ENCODE measurements at regions not wholly inside any gene's neighbourhood (a gene's known extent, or its start where the extent isn't known, plus 50 kb on each side); places are given as distances from the start of the nearest gene placed in this dataset.
A peak's percentile ranks its signal among the peaks of the same experiment; 100 is the strongest.

- DNase-seq (ENCODE audit: low read depth): peak; percentile 4
- no peak overlapping the region for H3K4me3 ChIP-seq (ENCODE audit: low read depth, low read length)
- TF ChIP-seq MYC (IDR thresholded peaks at IDR 0.05; ENCODE audit: low read depth, low read length): no peak
- TF ChIP-seq, protein P1, sequence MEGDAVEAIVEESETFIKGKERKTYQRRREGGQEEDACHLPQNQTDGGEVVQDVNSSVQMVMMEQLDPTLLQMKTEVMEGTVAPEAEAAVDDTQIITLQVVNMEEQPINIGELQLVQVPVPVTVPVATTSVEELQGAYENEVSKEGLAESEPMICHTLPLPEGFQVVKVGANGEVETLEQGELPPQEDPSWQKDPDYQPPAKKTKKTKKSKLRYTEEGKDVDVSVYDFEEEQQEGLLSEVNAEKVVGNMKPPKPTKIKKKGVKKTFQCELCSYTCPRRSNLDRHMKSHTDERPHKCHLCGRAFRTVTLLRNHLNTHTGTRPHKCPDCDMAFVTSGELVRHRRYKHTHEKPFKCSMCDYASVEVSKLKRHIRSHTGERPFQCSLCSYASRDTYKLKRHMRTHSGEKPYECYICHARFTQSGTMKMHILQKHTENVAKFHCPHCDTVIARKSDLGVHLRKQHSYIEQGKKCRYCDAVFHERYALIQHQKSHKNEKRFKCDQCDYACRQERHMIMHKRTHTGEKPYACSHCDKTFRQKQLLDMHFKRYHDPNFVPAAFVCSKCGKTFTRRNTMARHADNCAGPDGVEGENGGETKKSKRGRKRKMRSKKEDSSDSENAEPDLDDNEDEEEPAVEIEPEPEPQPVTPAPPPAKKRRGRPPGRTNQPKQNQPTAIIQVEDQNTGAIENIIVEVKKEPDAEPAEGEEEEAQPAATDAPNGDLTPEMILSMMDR (IDR thresholded peaks at IDR 0.05; ENCODE audit: low read depth, low read length): peak; percentile 3
Observed at GRCh38 chrX:100512471-100512870, 72.3 kb upstream of the TNMD start.

- H3K4me3 ChIP-seq (ENCODE audit: low read depth, low read length): no peak overlapping the region
- TF ChIP-seq, protein P2, sequence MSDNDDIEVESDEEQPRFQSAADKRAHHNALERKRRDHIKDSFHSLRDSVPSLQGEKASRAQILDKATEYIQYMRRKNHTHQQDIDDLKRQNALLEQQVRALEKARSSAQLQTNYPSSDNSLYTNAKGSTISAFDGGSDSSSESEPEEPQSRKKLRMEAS (IDR thresholded peaks at IDR 0.05; ENCODE audit: low read depth, low read length): no peak
- TF ChIP-seq, protein P1 (IDR thresholded peaks at IDR 0.05; ENCODE audit: low read depth, low read length): no peak
- TF ChIP-seq POLR2A (IDR thresholded peaks at IDR 0.05; ENCODE audit: extremely low read depth, insufficient read length): no peak
- TF ChIP-seq MYC (IDR thresholded peaks at IDR 0.05; ENCODE audit: low read depth, low read length): no peak
- no peak for DNase-seq (ENCODE audit: low read depth)
Observed at GRCh38 chrX:100494646-100495370, 84.7 kb upstream of the PCDH19 start.

- TF ChIP-seq POLR2A (IDR thresholded peaks at IDR 0.05; ENCODE audit: extremely low read depth, insufficient read length): no peak
- TF ChIP-seq MYC (IDR thresholded peaks at IDR 0.05; ENCODE audit: low read depth, low read length): no peak
- TF ChIP-seq, protein P2 (IDR thresholded peaks at IDR 0.05; ENCODE audit: low read depth, low read length): no peak
- TF ChIP-seq, protein P1 (IDR thresholded peaks at IDR 0.05; ENCODE audit: low read depth, low read length): no peak
- no peak for DNase-seq (ENCODE audit: low read depth)
- H3K4me3 ChIP-seq (ENCODE audit: low read depth, low read length): no peak overlapping the region
Observed at GRCh38 chrX:100491174-100491573, 81.1 kb upstream of the PCDH19 start.

DNA sequence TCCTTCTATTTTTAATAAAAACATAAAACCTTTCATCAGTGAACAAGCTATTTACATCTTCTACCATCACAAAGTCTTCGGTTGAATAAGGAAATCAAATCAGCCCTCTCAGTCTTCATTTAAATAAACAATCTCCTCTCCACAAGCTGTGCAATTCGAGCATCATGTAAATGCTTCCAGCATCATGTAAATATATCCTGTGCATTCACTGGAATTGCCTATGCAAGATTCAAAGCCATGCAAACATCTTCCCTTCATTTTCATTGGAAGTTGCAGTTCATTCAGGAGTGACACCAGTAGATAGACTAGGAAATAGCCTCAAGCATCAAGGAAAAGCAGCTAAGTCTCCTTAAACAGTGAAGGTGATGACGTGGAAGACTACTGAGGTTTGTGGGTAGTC, 77.7 kb upstream of the PCDH19 start:
- no peak for DNase-seq (ENCODE audit: low read depth)

GRCh38 chrX:100484971-100485370, 74.9 kb upstream of the PCDH19 start:
- no peak for DNase-seq (ENCODE audit: low read depth)
- TF ChIP-seq, protein P1 (IDR thresholded peaks at IDR 0.05; ENCODE audit: low read depth, low read length): no peak
- TF ChIP-seq MYC (IDR thresholded peaks at IDR 0.05; ENCODE audit: low read depth, low read length) (no peak), POLR2A (IDR thresholded peaks at IDR 0.05; ENCODE audit: extremely low read depth, insufficient read length) (no peak)
- TF ChIP-seq, protein P2 (IDR thresholded peaks at IDR 0.05; ENCODE audit: low read depth, low read length): no peak
- no peak overlapping the region for H3K4me3 ChIP-seq (ENCODE audit: low read depth, low read length)

More for the DNA sequence above, 77.7 kb upstream of the PCDH19 start:
- no peak overlapping the region for H3K4me3 ChIP-seq (ENCODE audit: low read depth, low read length)
- no peak for TF ChIP-seq MYC (IDR thresholded peaks at IDR 0.05; ENCODE audit: low read depth, low read length)
- TF ChIP-seq POLR2A (IDR thresholded peaks at IDR 0.05; ENCODE audit: extremely low read depth, insufficient read length): no peak
- TF ChIP-seq, protein P1 (IDR thresholded peaks at IDR 0.05; ENCODE audit: low read depth, low read length): no peak
- TF ChIP-seq, protein P2 (IDR thresholded peaks at IDR 0.05; ENCODE audit: low read depth, low read length): no peak
